Activated T-helper 17 cell treated with anti-CD3 and anti-CD28 coated beads, Interleukin-2, amount 50 U/mL, for 72 hours (primary cell): ENCODE measurements at regions not wholly inside any gene's neighbourhood (a gene's known extent, or its start where the extent isn't known, plus 50 kb on each side); places are given as distances from the start of the nearest gene placed in this dataset.

Experiments
- ATAC-seq: fragments of 150-1000 bp; cut with Tn5 transposase; replicated peaks from 2 replicates; pipeline ENCODE4 v1.10.0; 2021; ENCODE audit warnings: mild to moderate bottlenecking, moderate library complexity
- H3K27ac Mint-ChIP-seq: one replicate; pipeline ENCODE4 v1.8.0; 2022; ENCODE audit warnings: mixed read lengths
- H3K27me3 Mint-ChIP-seq: one replicate; pipeline ENCODE4 v1.8.0; 2022; ENCODE audit warnings: mixed read lengths
- H3K36me3 Mint-ChIP-seq: one replicate; pipeline ENCODE4 v1.8.0; 2022; ENCODE audit warnings: low read depth, mild to moderate bottlenecking, mixed read lengths
- H3K4me1 Mint-ChIP-seq: one replicate; pipeline ENCODE4 v1.8.0; 2022; ENCODE audit warnings: mixed read lengths
- H3K4me3 Mint-ChIP-seq: one replicate; pipeline ENCODE4 v1.8.0; 2022; ENCODE audit warnings: mild to moderate bottlenecking, mixed read lengths
- H3K9me3 Mint-ChIP-seq: one replicate; pipeline ENCODE4 v1.8.0; 2022; ENCODE audit warnings: mixed read lengths

DNA sequence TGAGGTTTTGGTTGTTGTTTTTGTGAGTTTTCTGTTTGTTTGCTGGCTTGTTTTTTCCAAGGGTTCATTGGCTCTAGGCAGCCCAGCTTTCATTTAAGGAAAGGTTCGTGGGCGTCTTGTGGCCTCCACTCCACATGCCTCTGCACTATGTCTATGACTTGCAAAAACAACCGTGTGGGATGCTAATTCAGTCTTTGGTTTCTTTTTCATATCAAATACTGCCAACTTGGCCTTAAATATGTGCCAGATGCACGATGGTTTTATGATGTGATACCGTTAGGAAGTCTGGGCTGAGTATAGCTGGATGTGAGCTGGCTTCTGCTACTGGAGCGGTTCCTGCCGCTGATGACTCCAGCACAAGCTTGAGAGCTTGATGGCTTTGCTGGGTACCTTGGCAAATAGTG is 96.3 kb downstream of the BMP2 start:
- Mint-ChIP-seq H3K4me1 (no peaks in the 10 kb centered on the region), H3K27ac (no peak overlapping the region), H3K4me3 (no peak overlapping the region), H3K27me3 (no peaks in the 10 kb centered on the region), H3K9me3 (no peaks in the 10 kb centered on the region), H3K36me3 (no peaks in the 10 kb centered on the region)
- no peak for ATAC-seq

DNA sequence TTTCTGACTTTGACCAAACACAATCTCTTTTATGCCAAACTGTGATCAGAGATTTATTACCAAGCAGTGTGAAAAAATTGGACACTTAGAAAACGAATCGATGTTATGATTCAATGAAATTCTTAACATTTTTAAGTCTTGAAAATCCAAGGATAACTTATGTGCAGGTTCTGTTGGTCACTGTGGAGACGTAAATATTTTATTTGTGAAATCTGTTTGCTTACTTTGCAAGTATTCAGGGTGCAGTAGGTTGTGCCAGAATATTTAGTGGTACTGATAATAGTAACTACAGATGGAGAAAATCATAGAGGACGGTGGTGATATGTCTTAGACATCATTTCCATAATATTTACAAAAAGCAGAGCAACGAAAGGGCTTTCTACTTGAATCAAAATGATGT is 97.3 kb downstream of the BMP2 start:
- Mint-ChIP-seq H3K4me3 (no peak overlapping the region), H3K27me3 (no peaks in the 10 kb centered on the region)

DNA sequence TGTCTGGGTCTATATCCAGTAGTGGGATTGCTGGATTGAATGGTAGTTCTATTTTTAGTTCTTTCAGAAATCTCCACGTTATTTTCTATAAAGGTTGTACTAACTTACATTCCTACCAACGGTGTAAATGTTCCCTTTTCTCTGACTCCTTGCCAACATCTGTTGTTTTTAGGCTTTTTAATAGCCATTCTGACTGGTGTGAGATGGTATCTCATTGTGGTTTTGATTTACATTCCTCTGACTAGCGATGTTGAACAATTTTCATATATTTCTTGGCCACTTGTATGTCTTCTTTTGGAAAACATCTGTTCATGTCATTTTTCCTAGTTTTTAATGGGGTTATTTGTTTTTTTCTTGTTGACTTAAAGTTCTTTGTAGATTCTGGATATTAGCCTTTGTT is 99.3 kb downstream of the BMP2 start:
- H3K4me1 Mint-ChIP-seq: no peaks in the 10 kb centered on the region
- H3K9me3 Mint-ChIP-seq: no peaks in the 10 kb centered on the region
- no peaks in the 10 kb centered on the region for H3K27me3 Mint-ChIP-seq
- no peak overlapping the region for H3K4me3 Mint-ChIP-seq
- H3K36me3 Mint-ChIP-seq: no peaks in the 10 kb centered on the region
- no peak for ATAC-seq
- H3K27ac Mint-ChIP-seq: no peak overlapping the region

More for the DNA sequence above, 97.3 kb downstream of the BMP2 start:
- H3K9me3 Mint-ChIP-seq: no peaks in the 10 kb centered on the region
- no peaks in the 10 kb centered on the region for H3K4me1 Mint-ChIP-seq
- ATAC-seq: no peak
- H3K36me3 Mint-ChIP-seq: no peaks in the 10 kb centered on the region
- no peak overlapping the region for H3K27ac Mint-ChIP-seq

DNA sequence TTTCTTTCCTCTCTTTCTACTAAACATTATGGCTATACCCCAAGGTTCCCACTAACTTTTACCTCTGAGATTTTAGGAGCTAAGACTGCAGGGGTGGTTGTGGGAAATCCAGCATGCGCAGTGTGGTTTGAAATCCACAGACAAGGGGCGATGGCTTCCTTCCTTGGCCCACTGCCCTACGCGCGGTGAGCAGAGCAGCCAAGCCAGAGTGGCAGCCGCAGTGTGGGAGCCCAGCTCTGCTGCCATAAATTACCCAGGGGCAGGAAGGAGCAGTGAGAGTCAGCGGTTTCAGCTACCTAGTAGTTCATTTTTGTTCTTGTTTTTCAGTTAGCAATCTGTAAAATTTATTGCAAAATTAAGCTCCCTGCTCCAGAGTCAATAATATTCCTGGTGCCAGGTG is 101.4 kb downstream of the BMP2 start:
- no peak for ATAC-seq
- H3K4me1 Mint-ChIP-seq: no peaks in the 10 kb centered on the region

DNA sequence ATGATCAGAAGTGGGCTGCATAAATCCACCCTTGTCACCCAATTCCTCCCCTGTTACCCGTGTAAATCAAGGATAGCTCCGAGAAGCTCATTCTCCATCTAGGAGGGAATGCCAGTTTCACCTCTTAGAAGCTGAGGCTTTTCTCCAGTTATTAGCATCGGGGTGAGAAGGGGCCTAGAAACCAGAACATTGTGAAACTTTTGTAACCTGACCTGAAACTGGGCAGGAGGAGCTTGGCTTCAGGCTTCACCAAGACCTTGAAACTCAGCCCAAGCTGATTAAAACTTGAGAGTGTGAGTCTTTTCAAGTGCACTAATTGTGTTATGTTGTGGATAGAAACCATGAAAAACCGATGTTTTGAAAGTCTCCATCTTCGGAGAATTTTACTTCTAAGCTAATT is 103.1 kb downstream of the BMP2 start:
- no peak overlapping the region for H3K27ac Mint-ChIP-seq
- no peaks in the 10 kb centered on the region for H3K27me3 Mint-ChIP-seq
- no peak for ATAC-seq
- H3K9me3 Mint-ChIP-seq: no peaks in the 10 kb centered on the region
- no peaks in the 10 kb centered on the region for H3K36me3 Mint-ChIP-seq
- H3K4me3 Mint-ChIP-seq: no peak overlapping the region
- no peaks in the 10 kb centered on the region for H3K4me1 Mint-ChIP-seq

More for the DNA sequence above, 101.4 kb downstream of the BMP2 start:
- Mint-ChIP-seq H3K27ac (no peak overlapping the region), H3K9me3 (no peaks in the 10 kb centered on the region), H3K36me3 (no peaks in the 10 kb centered on the region), H3K4me3 (no peak overlapping the region), H3K27me3 (no peaks in the 10 kb centered on the region)

DNA sequence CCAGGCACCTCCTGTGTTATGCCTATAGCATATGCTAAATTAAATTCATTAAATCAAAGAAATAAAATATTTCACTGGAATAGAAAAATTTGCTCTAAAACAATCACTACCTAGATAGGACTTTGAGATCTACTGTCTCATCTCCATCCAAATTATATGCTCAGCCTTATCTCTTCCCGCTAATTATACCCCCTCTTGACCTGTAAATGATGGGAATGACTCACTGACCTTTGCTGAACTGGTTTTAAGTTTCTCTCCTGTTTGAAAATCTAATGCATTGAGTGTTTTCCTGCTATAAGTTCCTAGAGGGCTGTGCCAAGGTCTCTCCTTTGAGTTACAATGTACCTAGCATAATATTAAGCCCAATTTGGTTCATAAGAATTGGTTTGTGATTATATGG is 110.1 kb downstream of the BMP2 start:
- Mint-ChIP-seq H3K4me1 (no peaks in the 10 kb centered on the region), H3K27ac (no peak overlapping the region), H3K36me3 (no peaks in the 10 kb centered on the region), H3K27me3 (no peaks in the 10 kb centered on the region), H3K4me3 (no peak overlapping the region), H3K9me3 (no peaks in the 10 kb centered on the region)
- ATAC-seq: no peak

DNA sequence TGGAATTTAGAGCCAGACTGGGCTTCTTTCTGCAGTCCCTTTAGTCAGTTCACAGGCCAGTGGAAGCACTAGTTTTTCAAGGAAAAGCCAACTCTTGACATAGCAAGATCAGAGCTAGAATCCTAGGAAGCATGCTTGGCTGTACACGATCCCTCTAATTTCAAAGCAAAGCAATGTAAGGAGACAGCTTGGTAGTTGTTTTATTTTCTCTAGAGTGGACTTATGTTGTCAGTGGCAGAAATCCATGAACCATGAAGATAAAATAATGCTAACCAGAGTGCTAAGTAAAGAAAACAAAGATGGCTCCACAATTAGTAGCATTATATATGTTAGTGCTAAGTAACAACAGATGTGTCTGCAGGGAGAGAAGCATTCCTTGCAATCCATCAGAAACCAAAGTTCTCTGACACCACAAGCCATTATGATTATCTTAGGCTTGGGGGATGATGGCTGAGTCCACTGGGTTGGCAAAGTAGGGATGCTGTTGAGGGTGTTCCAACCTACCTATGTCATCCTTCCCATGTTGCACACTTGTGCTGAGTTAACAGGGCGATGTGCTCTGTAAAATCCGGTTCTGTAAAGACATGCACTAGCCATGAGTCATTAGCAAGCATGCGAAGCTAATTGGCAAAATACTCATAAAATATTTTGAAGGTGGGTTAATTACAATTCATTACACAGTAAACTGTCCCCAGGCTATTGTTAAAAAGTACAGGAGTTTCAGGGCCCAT is 115.2 kb downstream of the BMP2 start:
- Mint-ChIP-seq H3K9me3 (peaks cover 7% of the 10 kb centered on the region), H3K27ac (no peak overlapping the region), H3K27me3 (no peaks in the 10 kb centered on the region), H3K4me3 (no peak overlapping the region), H3K4me1 (no peaks in the 10 kb centered on the region), H3K36me3 (no peaks in the 10 kb centered on the region)
- ATAC-seq: no peak

DNA sequence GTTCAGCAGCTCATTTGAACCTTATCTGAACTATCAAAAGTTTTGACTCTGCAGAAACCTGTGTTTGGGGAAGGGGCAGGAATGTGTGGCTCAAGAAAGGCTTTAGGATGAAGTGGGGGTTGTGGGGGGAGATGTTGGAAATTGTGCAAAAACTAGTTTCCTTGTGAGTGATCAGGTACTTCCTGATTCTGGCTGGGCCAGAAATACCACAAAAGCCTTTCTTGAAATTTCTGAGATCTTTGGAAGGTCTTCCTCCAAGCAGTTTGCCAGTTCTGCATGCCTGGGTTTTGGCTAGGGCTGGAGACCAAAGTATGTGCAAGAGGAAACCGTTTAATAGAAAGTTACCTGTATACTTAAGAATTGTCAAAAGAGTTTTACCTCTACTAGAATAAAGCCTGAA is 116.6 kb downstream of the BMP2 start:
- Mint-ChIP-seq H3K27me3 (no peaks in the 10 kb centered on the region), H3K4me3 (no peak overlapping the region), H3K4me1 (no peaks in the 10 kb centered on the region), H3K9me3 (peaks cover 7% of the 10 kb centered on the region), H3K36me3 (no peaks in the 10 kb centered on the region), H3K27ac (no peak overlapping the region)
- no peak for ATAC-seq

DNA sequence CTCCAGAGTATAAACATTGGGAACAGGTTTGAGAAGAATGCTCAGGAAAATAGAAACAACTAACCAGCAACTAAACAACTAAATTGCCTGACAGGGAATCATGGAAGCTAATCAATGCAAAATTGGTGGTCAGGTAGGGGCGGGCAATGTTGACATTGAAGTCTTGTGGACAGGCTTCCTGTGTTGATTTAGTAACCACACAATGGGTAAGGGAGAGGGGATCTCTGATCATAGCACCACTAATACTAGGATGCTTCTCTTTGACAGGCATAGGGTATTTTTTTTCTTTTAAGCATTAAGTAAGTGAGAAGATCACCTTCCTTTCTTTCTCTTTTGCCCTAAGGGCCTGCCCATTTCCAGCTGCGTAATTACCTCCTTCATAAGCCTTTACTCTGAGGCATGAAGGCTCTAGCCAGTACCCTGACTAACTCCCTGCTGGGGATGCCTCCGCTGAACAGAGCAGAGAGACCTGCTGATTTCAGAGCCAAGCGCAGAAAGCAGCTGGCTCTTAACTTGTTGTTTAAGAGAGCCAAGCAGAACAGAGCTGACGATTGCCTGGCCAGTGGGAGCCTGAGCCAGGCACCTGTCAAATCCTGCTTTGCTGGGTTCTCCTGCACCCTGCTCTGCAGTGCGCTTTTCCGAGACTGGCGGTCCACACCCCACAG is 118.7 kb downstream of the BMP2 start:
- ATAC-seq: no peak
- Mint-ChIP-seq H3K27ac (no peak overlapping the region), H3K27me3 (no peaks in the 10 kb centered on the region), H3K36me3 (no peaks in the 10 kb centered on the region), H3K9me3 (peaks cover 12% of the 10 kb centered on the region), H3K4me1 (no peaks in the 10 kb centered on the region), H3K4me3 (no peak overlapping the region)

DNA sequence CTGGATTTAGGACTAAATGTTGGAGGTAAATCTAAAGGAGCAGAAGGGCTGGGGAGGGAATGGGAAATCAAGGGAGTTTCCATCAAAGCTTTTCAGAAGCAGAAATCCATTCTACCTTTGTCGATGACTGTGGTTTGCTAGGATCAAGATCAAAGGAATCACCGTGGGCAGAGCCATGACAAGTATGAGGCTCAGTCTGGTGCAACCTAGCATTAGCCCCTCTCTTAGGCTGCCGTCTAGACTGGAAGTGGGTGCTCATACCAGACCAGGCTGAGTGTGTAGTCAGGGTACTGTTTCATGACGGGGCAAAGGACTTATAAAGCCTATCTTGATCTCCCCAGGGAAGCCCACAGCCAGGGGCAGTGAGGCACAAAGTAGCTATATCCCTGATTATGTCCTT is 120.5 kb downstream of the BMP2 start:
- no peaks in the 10 kb centered on the region for H3K36me3 Mint-ChIP-seq
- H3K27me3 Mint-ChIP-seq: no peaks in the 10 kb centered on the region
- no peak overlapping the region for H3K4me3 Mint-ChIP-seq
- no peak for ATAC-seq
- peaks cover 16% of the 10 kb centered on the region for H3K9me3 Mint-ChIP-seq
- H3K27ac Mint-ChIP-seq: no peak overlapping the region
- no peaks in the 10 kb centered on the region for H3K4me1 Mint-ChIP-seq

DNA sequence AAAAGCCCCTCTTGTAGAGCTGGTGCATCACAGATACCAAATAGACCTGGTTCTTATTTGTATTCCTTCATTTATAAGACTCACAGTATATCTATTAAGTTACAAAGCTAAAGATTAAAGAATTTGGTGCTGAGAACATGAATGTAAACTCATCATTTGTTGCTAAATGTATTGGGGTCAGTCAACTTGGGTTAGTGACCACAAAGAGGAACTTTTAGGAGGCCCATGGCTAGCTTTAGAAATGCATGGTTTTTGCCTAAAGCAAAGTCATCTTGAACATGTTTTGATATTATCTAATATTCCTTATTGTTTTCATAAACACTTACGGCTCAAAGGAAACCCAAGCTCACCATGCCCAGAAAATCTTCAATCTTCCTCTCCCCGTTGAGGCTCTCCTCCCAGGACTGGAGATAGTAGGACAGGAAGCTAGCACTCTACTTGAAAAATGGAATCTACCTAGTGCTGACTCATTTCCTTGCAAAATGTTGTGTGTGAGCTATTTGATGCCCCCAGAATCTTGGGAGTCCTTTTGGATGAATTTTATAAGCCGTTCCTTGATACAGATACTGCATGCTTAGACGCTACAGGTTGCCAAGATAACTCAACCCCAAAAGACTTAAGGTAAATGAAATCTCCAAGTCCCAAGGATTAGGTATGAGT is 121.4 kb downstream of the BMP2 start:
- no peaks in the 10 kb centered on the region for H3K36me3 Mint-ChIP-seq
- H3K27ac Mint-ChIP-seq: no peak overlapping the region
- ATAC-seq: no peak
- no peak overlapping the region for H3K4me3 Mint-ChIP-seq
- peaks cover 16% of the 10 kb centered on the region for H3K9me3 Mint-ChIP-seq
- no peaks in the 10 kb centered on the region for H3K27me3 Mint-ChIP-seq
- H3K4me1 Mint-ChIP-seq: no peaks in the 10 kb centered on the region

DNA sequence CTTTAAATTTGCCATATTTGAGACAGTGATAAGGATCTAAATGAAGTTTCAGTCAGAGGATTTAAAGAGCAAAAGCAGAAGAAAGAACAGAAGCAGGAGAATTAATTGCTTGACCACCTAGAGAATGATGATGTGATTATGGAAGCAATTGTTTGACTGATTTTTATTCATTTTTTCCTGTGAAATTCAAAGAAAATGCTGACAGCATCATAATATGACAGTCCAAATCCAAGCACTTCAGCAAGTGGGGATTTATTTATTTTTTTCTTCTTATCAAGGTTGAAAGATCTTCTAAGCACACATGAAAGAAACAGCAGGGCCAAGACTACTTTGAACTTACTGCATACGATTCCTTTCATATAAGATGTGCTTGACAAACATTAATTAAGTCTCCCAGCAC is 125.2 kb downstream of the BMP2 start:
- Mint-ChIP-seq H3K9me3 (peaks cover 13% of the 10 kb centered on the region), H3K27ac (no peak overlapping the region), H3K27me3 (no peaks in the 10 kb centered on the region), H3K36me3 (no peaks in the 10 kb centered on the region), H3K4me1 (no peaks in the 10 kb centered on the region), H3K4me3 (no peak overlapping the region)
- no peak for ATAC-seq

DNA sequence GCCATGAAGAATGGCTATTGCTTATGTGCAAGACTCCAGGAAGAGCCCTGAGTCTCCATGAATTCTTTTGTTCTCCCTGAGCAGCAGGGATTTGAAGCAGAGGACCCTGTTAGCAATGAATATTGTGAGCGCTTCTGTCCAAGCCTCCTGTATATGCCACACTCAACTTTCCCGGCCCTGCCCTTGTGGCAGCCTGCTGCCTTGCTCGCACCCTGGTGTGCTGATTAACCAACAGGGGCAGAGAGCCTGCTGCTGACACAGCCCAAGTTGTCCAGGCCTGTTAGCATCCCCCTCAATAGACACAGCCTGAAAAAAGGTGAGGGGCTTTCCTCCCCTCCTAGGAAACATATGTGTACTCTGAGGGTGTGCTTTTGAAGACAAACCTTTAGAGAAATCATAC is 131.4 kb downstream of the BMP2 start:
- Mint-ChIP-seq H3K36me3 (no peaks in the 10 kb centered on the region), H3K4me1 (no peaks in the 10 kb centered on the region), H3K27ac (no peak overlapping the region), H3K27me3 (no peaks in the 10 kb centered on the region), H3K9me3 (peaks cover 7% of the 10 kb centered on the region), H3K4me3 (no peak overlapping the region)
- ATAC-seq: no peak

DNA sequence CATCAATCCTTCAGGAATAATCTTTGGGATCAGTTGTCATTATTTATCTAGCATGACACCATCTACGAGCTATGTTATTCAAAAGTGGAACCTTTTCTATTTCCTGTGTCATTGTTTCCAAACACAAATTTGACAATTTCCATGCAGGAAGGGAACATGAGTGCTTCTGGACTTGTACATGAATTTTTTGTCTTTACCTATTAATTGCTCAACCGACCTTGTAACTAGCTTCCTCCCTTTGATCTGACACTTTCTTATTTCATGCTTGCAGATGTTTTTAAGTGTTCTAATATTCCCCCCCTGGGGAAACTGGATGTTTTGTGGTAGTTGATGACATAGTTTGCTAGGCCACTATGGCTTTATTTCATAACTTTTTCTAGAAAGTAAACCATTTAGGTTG is 139.4 kb downstream of the BMP2 start:
- Mint-ChIP-seq H3K4me3 (no peak overlapping the region), H3K27ac (no peak overlapping the region), H3K9me3 (peaks cover 10% of the 10 kb centered on the region), H3K36me3 (no peaks in the 10 kb centered on the region), H3K4me1 (no peaks in the 10 kb centered on the region), H3K27me3 (no peaks in the 10 kb centered on the region)
- no peak for ATAC-seq

DNA sequence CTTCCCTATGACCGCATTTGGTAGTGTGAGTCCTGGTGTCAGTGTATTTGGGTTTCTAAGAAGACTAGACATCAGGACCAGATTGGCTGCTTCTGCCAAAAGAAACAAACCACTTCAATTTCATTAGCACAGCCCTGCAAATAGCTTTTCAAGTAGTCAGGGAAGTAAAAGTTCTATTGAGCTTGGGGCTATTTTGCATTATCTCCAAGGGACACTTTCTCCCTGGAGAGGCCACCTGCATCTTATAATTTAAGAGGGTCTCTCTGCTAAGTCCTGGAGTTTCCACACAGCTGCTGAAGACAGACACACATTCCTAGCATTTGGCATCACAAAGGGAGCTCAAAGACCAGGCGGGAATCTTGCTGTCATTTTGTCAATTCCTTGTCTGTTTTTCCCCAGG is 141.2 kb downstream of the BMP2 start:
- Mint-ChIP-seq H3K27ac (no peak overlapping the region), H3K9me3 (peaks cover 12% of the 10 kb centered on the region), H3K4me3 (no peak overlapping the region), H3K36me3 (no peaks in the 10 kb centered on the region), H3K4me1 (no peaks in the 10 kb centered on the region), H3K27me3 (no peaks in the 10 kb centered on the region)
- no peak for ATAC-seq
